Activated T-cell treated with anti-CD3 and anti-CD28 coated beads for 1 hour (primary cell): ENCODE measurements at regions not wholly inside any gene's neighbourhood (a gene's known extent, or its start where the extent isn't known, plus 50 kb on each side); places are given as distances from the start of the nearest gene placed in this dataset.
"Not testable (repeated sequence)": the region's sequence is repeated elsewhere in the genome, so short reads cannot be mapped to it uniquely, and the experiment has no call there.

Experiments
- DNase-seq: peaks from one replicate; pipeline ENCODE4 v3.0.0-alpha.2; 2020; ENCODE audit warnings: low read depth

- not testable (repeated sequence) for DNase-seq
Measured at GRCh38 chr1:144140243-144140642, 168.5 kb upstream of the FAM72C start.

DNA sequence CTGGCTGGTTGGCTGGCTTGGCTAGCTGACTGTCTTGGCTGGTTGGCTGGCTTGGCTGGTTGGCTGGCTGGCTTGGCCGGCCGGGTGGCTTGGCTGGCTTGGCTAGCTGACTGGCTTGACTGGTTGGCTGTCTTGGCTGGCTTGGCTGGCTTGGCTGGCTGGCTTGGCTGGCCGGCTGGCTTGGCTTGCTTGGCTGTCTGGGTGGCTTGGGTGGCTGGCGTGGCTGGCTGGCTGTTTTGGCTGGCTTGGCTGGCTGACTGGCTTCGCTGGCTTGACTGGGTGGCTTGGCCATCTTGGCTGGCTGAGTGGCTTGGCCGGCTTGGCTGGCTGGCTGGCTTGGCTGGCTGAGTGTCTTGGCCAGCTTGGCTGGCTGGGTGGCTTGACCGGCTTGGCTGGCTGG lies 133.2 kb upstream of the FAM72C start:
- not testable (repeated sequence) for DNase-seq

DNA sequence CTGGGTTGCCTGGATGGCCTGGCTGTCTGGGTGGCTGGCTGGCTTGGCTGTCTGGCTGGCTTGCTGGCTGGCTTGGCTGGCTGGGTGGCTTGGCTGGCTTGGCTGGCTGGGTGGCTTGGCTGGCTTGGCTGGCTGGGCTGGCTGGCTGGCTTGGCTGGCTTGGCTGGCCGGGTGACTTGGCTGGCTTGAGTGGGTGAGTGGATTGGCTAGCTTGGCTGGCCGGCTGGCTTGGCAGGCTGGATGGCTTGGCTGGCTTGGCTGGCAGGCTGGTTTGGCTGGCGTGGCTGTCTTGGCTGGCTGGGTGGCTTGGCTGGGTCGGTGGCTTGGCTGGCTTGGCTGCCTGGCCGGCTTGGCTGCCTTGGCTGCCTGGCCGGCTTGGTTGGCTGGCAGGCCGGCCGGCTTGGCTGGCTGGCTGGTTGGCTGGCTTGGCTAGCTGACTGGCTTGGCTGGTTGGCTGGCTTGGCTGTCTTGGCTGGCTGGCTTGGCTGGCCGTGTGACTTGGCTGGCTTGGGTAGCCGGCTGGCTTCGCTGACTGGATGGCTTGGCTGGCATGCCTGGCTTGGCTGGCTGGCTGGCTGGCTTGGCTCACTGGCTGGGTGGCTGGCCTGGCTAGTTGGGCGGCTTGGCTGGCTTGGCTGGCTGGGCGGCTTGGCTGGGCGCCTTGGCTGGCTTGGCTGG lies 132.4 kb upstream of the FAM72C start:
- peak; percentile 19 for DNase-seq

DNA sequence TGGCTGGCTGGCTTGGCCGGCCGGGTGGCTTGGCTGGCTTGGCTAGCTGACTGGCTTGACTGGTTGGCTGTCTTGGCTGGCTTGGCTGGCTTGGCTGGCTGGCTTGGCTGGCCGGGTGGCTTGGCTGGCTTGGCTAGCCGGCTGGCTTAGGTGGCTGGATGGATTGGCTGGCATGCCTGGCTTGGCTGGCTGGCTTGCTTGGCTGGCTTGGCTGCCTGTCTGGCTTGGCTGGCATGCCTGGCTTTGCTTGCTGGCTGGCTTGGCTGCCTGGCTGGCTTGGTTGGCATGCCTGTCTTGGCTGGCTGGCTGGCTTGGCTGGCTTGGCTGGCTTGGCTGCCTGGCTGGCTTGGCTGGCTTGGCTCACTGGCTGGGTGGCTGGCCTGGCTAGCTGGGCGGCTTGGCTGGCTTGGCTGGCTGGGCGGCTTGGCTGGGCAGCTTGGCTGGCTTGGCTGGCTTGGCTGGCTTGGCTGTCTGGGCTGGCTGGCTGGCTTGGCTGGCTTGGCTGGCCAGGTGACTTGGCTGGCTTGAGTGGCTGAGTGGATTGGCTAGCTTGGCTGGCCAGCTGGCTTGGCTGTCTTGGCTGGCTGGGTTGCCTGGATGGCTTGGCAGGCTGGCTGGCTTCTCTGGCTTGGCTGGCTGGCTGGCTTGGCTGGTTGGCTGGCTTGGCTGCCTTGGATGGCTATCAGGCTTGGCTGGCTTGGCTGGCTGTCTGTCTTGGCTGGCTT lies 131.5 kb upstream of the FAM72C start:
- DNase-seq: peak; percentile 15

- not testable (repeated sequence) for DNase-seq
Measured at GRCh38 chr1:144102046-144102745, 130.4 kb upstream of the FAM72C start.

GRCh38 chr1:144101397-144102045 lies 129.7 kb upstream of the FAM72C start:
- DNase-seq: peak; percentile 1

DNA sequence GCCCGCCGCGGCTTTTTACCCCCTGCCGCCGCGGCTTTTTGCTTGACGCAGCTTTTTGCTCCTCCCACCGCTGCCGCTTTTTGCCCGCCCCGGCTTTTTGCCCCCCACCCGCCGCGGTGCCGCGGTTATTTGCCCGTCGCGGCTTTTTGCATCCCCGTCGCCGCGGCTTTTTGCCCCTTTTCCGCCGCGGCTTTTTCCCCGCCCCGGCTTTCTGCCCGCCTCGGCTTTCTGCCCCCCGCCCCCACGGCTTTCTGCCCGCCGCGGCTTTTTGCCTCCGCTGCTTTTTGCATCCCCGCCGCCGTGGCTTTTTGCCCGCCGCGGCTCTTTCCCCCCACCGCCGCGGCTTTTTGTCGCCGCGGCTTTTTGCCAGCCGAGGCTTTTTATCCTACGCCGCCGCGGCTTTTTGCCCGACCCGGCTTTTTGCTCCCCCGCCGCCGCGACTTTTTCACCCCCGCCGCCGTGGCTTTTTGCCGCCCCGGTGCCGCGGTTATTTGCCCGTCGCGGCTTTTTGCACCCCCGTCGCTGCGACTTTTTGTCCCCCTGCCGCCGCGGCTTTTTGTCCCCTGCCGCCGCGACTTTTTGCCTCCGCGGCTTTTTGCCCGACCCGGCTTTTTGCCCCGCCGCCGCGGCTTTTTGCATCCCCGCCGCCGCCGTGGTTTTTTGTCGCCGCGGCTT lies 105.5 kb upstream of the FAM72C start:
- DNase-seq: peak; percentile 1

GRCh38 chr1:144076646-144077045 lies 104.9 kb upstream of the FAM72C start:
- not testable (repeated sequence) for DNase-seq

GRCh38 chr1:144070394-144071053 lies 98.7 kb upstream of the FAM72C start:
- not testable (repeated sequence) for DNase-seq

DNA sequence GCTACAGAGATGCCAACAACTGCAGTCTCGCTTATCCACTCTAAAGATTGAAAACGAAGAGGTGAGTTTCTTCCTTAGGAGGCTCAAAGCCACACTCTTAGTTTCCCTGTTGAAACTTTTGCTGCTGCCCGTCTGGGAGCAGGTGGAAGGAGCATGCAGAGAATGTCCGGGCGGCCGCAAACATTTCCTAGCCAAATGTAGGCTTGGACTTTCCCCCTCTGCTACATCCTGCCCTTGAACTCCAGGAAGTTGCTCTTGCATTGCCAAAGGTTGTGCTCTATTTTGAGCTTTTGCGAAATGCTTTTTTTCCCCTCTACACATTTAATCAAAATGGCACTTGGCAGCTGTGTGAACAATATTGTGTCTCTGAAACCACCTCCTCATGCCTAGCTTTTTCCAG lies 95.3 kb upstream of the FAM72C start:
- DNase-seq: not testable (repeated sequence)

- not testable (repeated sequence) for DNase-seq
Measured at GRCh38 chr1:144066071-144066813, 94.5 kb upstream of the FAM72C start.

GRCh38 chr1:144065299-144066060 lies 93.7 kb upstream of the FAM72C start:
- DNase-seq: not testable (repeated sequence)

DNA sequence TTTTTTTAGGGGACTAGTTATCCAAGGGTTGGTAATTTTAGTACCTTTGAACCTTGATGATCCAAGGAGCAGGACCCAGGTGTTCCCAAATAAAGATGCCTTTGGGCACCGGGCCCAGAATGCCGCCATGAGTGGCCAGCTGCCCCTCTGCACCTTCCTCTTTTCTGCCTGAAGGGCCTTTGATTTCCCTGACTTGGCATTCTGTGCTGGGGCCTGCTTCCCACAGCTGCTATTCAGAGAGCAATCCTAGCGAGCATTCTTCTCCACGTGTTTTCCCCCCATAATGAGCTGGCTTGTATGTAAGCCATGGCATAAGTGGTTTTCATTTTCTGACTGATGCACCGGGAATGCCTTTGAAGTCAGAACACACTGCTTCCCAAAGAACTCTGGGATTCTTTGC lies 77.6 kb upstream of the FAM72C start:
- not testable (repeated sequence) for DNase-seq

DNA sequence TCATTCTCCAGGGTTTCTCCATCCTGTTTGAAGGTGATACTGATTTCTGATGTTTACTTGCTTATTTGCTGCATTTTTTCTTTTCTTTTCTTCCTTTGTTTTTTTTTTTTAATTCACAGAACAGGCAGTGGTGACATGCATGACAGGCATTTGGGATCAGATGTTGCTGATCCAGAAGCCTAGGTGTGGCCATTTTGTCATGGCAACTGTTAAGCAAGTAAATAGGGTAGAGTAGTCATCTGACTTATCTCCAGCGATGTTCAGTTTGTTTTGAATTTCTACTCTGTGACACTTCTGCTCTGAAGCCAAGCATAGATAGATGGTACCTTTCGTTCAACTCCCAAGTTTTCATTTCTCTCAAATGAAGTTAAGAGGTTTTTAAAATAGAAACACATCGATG lies 74.9 kb upstream of the FAM72C start:
- DNase-seq: not testable (repeated sequence)

GRCh38 chr1:144045751-144046546 lies 74.2 kb upstream of the FAM72C start:
- DNase-seq: not testable (repeated sequence)

- not testable (repeated sequence) for DNase-seq
Measured at GRCh38 chr1:144042251-144042650, 70.5 kb upstream of the FAM72C start.

- not testable (repeated sequence) for DNase-seq
Measured at GRCh38 chr1:144040293-144040692, 68.5 kb upstream of the FAM72C start.

GRCh38 chr1:144034045-144034444 lies 62.3 kb upstream of the FAM72C start:
- not testable (repeated sequence) for DNase-seq

DNA sequence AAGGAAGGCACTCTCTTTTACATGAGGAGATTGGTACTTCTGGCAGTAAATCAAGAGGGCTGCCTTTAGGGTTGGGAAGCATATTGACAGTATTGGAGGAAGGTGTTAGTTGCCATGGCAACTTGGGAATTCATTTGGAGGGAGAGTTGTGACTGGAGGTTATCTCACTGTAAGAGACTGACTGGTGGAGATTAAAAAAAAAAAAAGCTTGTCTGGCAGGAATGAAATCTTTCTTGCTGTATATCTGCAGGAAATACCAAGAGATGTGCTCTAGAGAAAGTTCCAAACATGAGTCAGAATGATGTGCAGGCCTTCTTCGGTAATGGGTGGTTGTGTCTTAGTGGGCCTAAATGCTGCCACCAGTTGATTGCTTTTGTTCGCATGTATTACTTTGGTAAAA lies 59.8 kb upstream of the FAM72C start:
- DNase-seq: not testable (repeated sequence)
